Breast epithelium (tissue), 3 donors: ENCODE measurements at regions not wholly inside any gene's neighbourhood (a gene's known extent, or its start where the extent isn't known, plus 50 kb on each side); places are given as distances from the start of the nearest gene placed in this dataset.

Experiments used
- CTCF ChIP-seq, 3 donors: fragments of 450-650 bp; IDR thresholded peaks; one replicate each; pipeline ENCODE4 v1.5.1; 2016 to 2017; ENCODE audit warnings: antibody characterized with exemption in 3 of 3, mild to moderate bottlenecking in 3 of 3, moderate library complexity in 3 of 3
- POLR2A ChIP-seq: fragments of 450-650 bp; IDR thresholded peaks from one replicate; pipeline ENCODE4 v1.6.1; 2016; ENCODE audit warnings: antibody characterized with exemption, mild to moderate bottlenecking, moderate library complexity
- POLR2AphosphoS5 ChIP-seq, 3 donors: sonication (generic); formaldehyde crosslinking; IDR thresholded peaks; one replicate each; pipeline ENCODE4 v1.6.1; 2017; ENCODE audit warnings: antibody characterized with exemption in 3 of 3

DNA sequence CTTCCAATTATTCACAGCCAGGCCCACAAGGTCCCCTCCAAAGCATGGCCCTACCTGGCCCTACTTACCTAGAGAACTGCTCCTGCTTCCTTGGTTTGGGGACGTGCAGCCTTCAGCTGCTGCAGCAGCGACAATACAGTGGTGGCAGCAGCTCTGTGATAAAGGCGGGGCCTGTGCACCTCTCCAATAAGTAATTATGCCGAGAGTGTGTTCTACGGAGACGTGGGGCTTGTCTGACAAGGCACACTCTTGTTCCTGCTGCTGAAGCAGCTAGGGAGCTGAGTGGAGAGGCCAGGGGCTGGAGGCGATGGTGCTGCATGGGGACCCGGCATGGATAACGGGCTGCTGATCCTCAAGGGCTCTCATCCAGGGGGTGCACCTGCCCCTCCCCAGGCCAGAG lies 98.0 kb upstream of the THY1 start:
- no peak for TF ChIP-seq POLR2AphosphoS5 (IDR thresholded peaks at IDR 0.05)
- no peak for TF ChIP-seq CTCF (IDR thresholded peaks at IDR 0.05)
- TF ChIP-seq POLR2A, result no peak
